Astrocyte (in vitro differentiated cells and primary cell): ENCODE measurements at regions not wholly inside any gene's neighbourhood (a gene's known extent, or its start where the extent isn't known, plus 50 kb on each side); places are given as distances from the start of the nearest gene placed in this dataset.

ENCODE experiments used
- DNase-seq: peaks from one replicate; pipeline ENCODE4 v3.0.0-alpha.2; 2010; ENCODE audit warnings: low read depth
- FAIRE-seq: peaks from 2 replicates; lab custom pipeline; 2011; peaks lifted over from hg19 to GRCh38; lab: Jason Lieb, UNC
- H2AFZ ChIP-seq: 2 replicates; pipeline ENCODE4 v1.6.0; 2012; ENCODE audit warnings: low read depth, low read length, inconsistent platforms
- H3K27ac ChIP-seq: 2 replicates; pipeline ENCODE4 v1.5.1; 2011; ENCODE audit warnings: low read depth, low read length, inconsistent platforms
- H3K27me3 ChIP-seq: 2 replicates; pipeline ENCODE4 v1.6.0; 2011; ENCODE audit warnings: low read length, inconsistent platforms; ENCODE audit not compliant: insufficient read depth
- H3K36me3 ChIP-seq: 2 replicates; pipeline ENCODE4 v1.5.1; 2011; ENCODE audit warnings: low read length, inconsistent platforms; ENCODE audit not compliant: insufficient read depth
- H3K4me1 ChIP-seq: 2 replicates; pipeline ENCODE4 v1.5.1; 2011; ENCODE audit warnings: low read length, inconsistent platforms; ENCODE audit not compliant: insufficient read depth
- H3K4me2 ChIP-seq: 2 replicates; pipeline ENCODE4 v1.6.0; 2012; ENCODE audit warnings: low read length, inconsistent platforms
- H3K4me3 ChIP-seq: 2 replicates; pipeline ENCODE4 v1.5.1; 2011; ENCODE audit warnings: low read depth, mild to moderate bottlenecking, low read length, inconsistent platforms; ENCODE audit not compliant: insufficient read depth
- H3K79me2 ChIP-seq: 2 replicates; pipeline ENCODE4 v1.6.0; 2012; ENCODE audit warnings: mild to moderate bottlenecking, low read length, inconsistent platforms; ENCODE audit not compliant: insufficient read depth
- H3K9ac ChIP-seq: 2 replicates; pipeline ENCODE4 v1.6.0; 2012; ENCODE audit warnings: mild to moderate bottlenecking, low read length, inconsistent platforms
- H3K9me3 ChIP-seq: 2 replicates; pipeline ENCODE4 v1.5.1; 2012; ENCODE audit warnings: low read depth, mild to moderate bottlenecking, low read length, inconsistent platforms; ENCODE audit not compliant: insufficient read depth
- H4K20me1 ChIP-seq: 2 replicates; pipeline ENCODE4 v1.6.0; 2012; ENCODE audit warnings: low read length, inconsistent platforms; ENCODE audit not compliant: insufficient read depth
- H3K27ac Mint-ChIP-seq: one replicate; pipeline ENCODE4 v1.8.0; 2021; ENCODE audit warnings: mild to moderate bottlenecking, mixed read lengths; ENCODE audit not compliant: unreplicated experiment
- H3K27me3 Mint-ChIP-seq: one replicate; pipeline ENCODE4 v1.8.0; 2021; ENCODE audit warnings: low read depth, mixed read lengths; ENCODE audit not compliant: unreplicated experiment
- H3K36me3 Mint-ChIP-seq: one replicate; pipeline ENCODE4 v1.8.0; 2021; ENCODE audit warnings: low read depth, mixed read lengths; ENCODE audit not compliant: unreplicated experiment
- H3K4me1 Mint-ChIP-seq: one replicate; pipeline ENCODE4 v1.8.0; 2021; ENCODE audit warnings: low read depth, mixed read lengths; ENCODE audit not compliant: unreplicated experiment
- H3K4me3 Mint-ChIP-seq: one replicate; pipeline ENCODE4 v1.8.0; 2021; ENCODE audit warnings: mild to moderate bottlenecking, moderate library complexity, mixed read lengths; ENCODE audit not compliant: unreplicated experiment
- H3K9me3 Mint-ChIP-seq: one replicate; pipeline ENCODE4 v1.8.0; 2021; ENCODE audit warnings: mild to moderate bottlenecking, mixed read lengths; ENCODE audit not compliant: unreplicated experiment
- CTCF ChIP-seq: IDR thresholded peaks from 2 replicates; pipeline ENCODE4 v1.5.1; 2011; ENCODE audit warnings: low read depth, mild to moderate bottlenecking, inconsistent platforms, low read length, moderate library complexity; ENCODE audit not compliant: insufficient read depth
- EZH2 ChIP-seq: IDR thresholded peaks from 2 replicates; pipeline ENCODE4 v1.6.1; 2012; ENCODE audit warnings: mild to moderate bottlenecking, low read length, inconsistent platforms; ENCODE audit not compliant: insufficient read depth

GRCh38 chr21:38590449-38591217 is 92.4 kb upstream of the ERG start:
- TF ChIP-seq EZH2 (no peak), CTCF (no peak)
- H3K27me3 Mint-ChIP-seq = peaks cover 38% of the 10 kb centered on the region

DNA sequence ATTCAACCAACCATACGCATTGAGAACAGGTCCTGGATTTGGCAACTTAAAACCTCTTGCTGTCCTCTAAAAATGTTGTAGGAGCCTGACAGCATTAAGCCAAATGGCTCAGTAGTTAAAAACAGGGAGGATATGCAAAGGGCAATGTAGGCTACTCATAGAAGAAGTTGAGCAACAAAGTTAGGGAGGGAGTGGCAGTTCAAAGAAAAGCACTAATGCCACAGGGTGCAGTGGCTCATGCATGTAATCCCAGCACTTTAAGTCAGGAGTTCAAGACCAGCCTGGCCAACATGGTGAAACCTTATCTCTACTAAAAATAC is 92.9 kb upstream of the ERG start:
- Histone ChIP-seq H3K9me3 (no peaks in the 10 kb centered on the region), H3K4me2 (no peak overlapping the region), H3K27me3 (peaks cover 27% of the 10 kb centered on the region), H3K27ac (no peak overlapping the region), H3K4me1 (peaks cover 2% of the 10 kb centered on the region), H3K79me2 (no peaks in the 10 kb centered on the region), H3K9ac (no peak overlapping the region), H3K36me3 (no peaks in the 10 kb centered on the region), H4K20me1 (no peaks in the 10 kb centered on the region), H3K4me3 (no peak overlapping the region), H2AFZ (no peak overlapping the region)
- no peak for FAIRE-seq
- Mint-ChIP-seq H3K9me3 (peaks cover 9% of the 10 kb centered on the region), H3K4me1 (peaks cover 9% of the 10 kb centered on the region), H3K4me3 (no peak overlapping the region), H3K27me3 (peaks cover 38% of the 10 kb centered on the region), H3K27ac (no peak overlapping the region), H3K36me3 (no peaks in the 10 kb centered on the region)
- TF ChIP-seq CTCF = no peak
- TF ChIP-seq EZH2 = no peak
- no peak for DNase-seq

More at GRCh38 chr21:38590449-38591217, 92.4 kb upstream of the ERG start:
- Histone ChIP-seq H2AFZ (no peak overlapping the region), H3K9ac (no peak overlapping the region), H3K36me3 (no peaks in the 10 kb centered on the region), H3K4me1 (no peaks in the 10 kb centered on the region), H3K4me2 (no peak overlapping the region), H4K20me1 (no peaks in the 10 kb centered on the region), H3K9me3 (no peaks in the 10 kb centered on the region), H3K27me3 (peaks cover 26% of the 10 kb centered on the region), H3K27ac (no peak overlapping the region), H3K4me3 (no peak overlapping the region), H3K79me2 (no peaks in the 10 kb centered on the region)
- Mint-ChIP-seq H3K4me3 (no peak overlapping the region), H3K36me3 (no peaks in the 10 kb centered on the region), H3K9me3 (peaks cover 9% of the 10 kb centered on the region), H3K4me1 (peaks cover 6% of the 10 kb centered on the region), H3K27ac (no peak overlapping the region)
- no peak for FAIRE-seq
- DNase-seq = no peak
